Hepatocyte (in vitro differentiated cells): ENCODE measurements at regions not wholly inside any gene's neighbourhood (a gene's known extent, or its start where the extent isn't known, plus 50 kb on each side); places are given as distances from the start of the nearest gene placed in this dataset.

ENCODE experiments used
- DNase-seq: peaks from one replicate; pipeline ENCODE4 v3.0.0-alpha.2; 2016; ENCODE audit warnings: low spot score
- H2AFZ ChIP-seq: fragments of 200-600 bp; sonication (generic); 2 replicates; pipeline ENCODE4 v1.6.0; 2016; ENCODE audit warnings: antibody characterized with exemption, mild to moderate bottlenecking
- H3K27ac ChIP-seq: fragments of 200-600 bp; sonication (generic); 2 replicates; pipeline ENCODE4 v1.5.1; 2016; ENCODE audit warnings: mild to moderate bottlenecking
- H3K27me3 ChIP-seq: fragments of 200-600 bp; sonication (generic); 2 replicates; pipeline ENCODE4 v1.6.1; 2016
- H3K36me3 ChIP-seq: fragments of 200-600 bp; sonication (generic); replicated peaks from 2 replicates; pipeline ENCODE4 v1.5.1; 2016; ENCODE audit warnings: low read depth; ENCODE audit not compliant: insufficient read depth
- H3K4me1 ChIP-seq: fragments of 200-600 bp; sonication (generic); 2 replicates; pipeline ENCODE4 v1.5.1; 2016; ENCODE audit warnings: mild to moderate bottlenecking, moderate library complexity; ENCODE audit not compliant: insufficient read depth
- H3K4me2 ChIP-seq: fragments of 200-600 bp; sonication (generic); 2 replicates; pipeline ENCODE4 v1.6.0; 2016
- H3K4me3 ChIP-seq: fragments of 200-600 bp; sonication (generic); 2 replicates; pipeline ENCODE4 v1.5.1; 2016; ENCODE audit warnings: mild to moderate bottlenecking
- H3K79me2 ChIP-seq: fragments of 200-600 bp; sonication (generic); 2 replicates; pipeline ENCODE4 v1.6.0; 2017; ENCODE audit warnings: mild to moderate bottlenecking
- H3K9me2 ChIP-seq: fragments of 200-600 bp; sonication (generic); replicated peaks from 2 replicates; pipeline ENCODE4 v1.6.0; 2017; ENCODE audit warnings: mild to moderate bottlenecking; ENCODE audit not compliant: insufficient read depth
- H3K9me3 ChIP-seq: fragments of 200-600 bp; sonication (generic); 2 replicates; pipeline ENCODE4 v1.5.1; 2016; ENCODE audit warnings: low read depth, mild to moderate bottlenecking
- H4K20me1 ChIP-seq: fragments of 200-600 bp; sonication (generic); 2 replicates; pipeline ENCODE4 v1.6.0; 2016; ENCODE audit warnings: mild to moderate bottlenecking; ENCODE audit not compliant: insufficient read depth, poor library complexity, severe bottlenecking
- CTCF ChIP-seq: fragments of 200-600 bp; sonication (generic); IDR thresholded peaks from 2 replicates; pipeline ENCODE4 v1.5.1; 2016; ENCODE audit warnings: antibody characterized with exemption, mild to moderate bottlenecking; ENCODE audit not compliant: poor library complexity
- EZH2 ChIP-seq: fragments of 200-600 bp; sonication (generic); IDR thresholded peaks from 2 replicates; pipeline ENCODE4 v1.6.1; 2016; ENCODE audit warnings: antibody characterized with exemption, mild to moderate bottlenecking, borderline replicate concordance
- EZH2phosphoT487 ChIP-seq: fragments of 200-600 bp; sonication (generic); IDR thresholded peaks from one replicate; pipeline ENCODE4 v1.6.1; 2018; ENCODE audit warnings: antibody characterized with exemption, mild to moderate bottlenecking, low read depth, moderate library complexity; ENCODE audit not compliant: unreplicated experiment, severe bottlenecking
- WGBS: methylation state at CpG from one replicate; pipeline ENCODE4 v1.1.6; 2016; ENCODE audit warnings: low lambda C conversion rate; ENCODE audit errors: missing lambda C conversion rate; 5-methylcytosine and 5-hydroxymethylcytosine counted together

GRCh38 chr9:79176014-79176697 is 395.6 kb upstream of the TLE4 start:
- H3K36me3 ChIP-seq = no peaks in the 10 kb centered on the region
- H3K4me3 ChIP-seq = no peak overlapping the region
- no peak overlapping the region for H3K4me2 ChIP-seq
- DNase-seq = no peak
- 61% methylated on average over 4 of the region's 4 CpGs for WGBS
- H3K9me3 ChIP-seq = no peaks in the 10 kb centered on the region
- no peaks in the 10 kb centered on the region for H3K4me1 ChIP-seq
- no peaks in the 10 kb centered on the region for H4K20me1 ChIP-seq
- H3K27ac ChIP-seq = no peak overlapping the region
- TF ChIP-seq EZH2phosphoT487 (no peak), EZH2 (no peak), CTCF (no peak)
- H3K79me2 ChIP-seq = no peaks in the 10 kb centered on the region
- H3K9me2 ChIP-seq = no peaks in the 10 kb centered on the region
- H2AFZ ChIP-seq = no peak overlapping the region
- no peaks in the 10 kb centered on the region for H3K27me3 ChIP-seq

DNA sequence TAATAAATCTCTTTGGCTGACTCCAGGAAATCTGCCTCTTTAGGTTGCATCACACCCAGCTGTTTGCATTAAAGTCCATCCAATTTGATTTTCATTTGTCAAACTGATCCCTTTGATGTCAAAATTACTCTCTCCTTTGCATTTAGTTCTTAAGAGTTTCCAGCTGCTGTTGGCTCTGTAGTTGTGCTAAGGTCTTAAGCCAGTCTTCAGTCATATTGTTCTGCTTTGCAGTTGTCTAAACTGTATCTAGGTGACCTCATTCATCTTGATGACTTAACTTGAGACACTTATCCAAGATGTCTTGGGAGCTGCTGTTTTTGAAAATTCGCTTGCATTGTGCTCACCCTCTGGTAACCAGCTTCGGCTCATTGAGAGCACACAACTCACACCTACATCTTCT is 386.9 kb upstream of the TLE4 start:
- no peak overlapping the region for H3K4me3 ChIP-seq
- H3K9me2 ChIP-seq = no peaks in the 10 kb centered on the region
- no peak overlapping the region for H3K27ac ChIP-seq
- no peaks in the 10 kb centered on the region for H4K20me1 ChIP-seq
- no peaks in the 10 kb centered on the region for H3K79me2 ChIP-seq
- H3K4me1 ChIP-seq = peaks cover 6% of the 10 kb centered on the region
- DNase-seq = no peak
- no peak overlapping the region for H2AFZ ChIP-seq
- H3K4me2 ChIP-seq = no peak overlapping the region
- TF ChIP-seq CTCF (no peak), EZH2phosphoT487 (no peak), EZH2 (no peak)
- H3K27me3 ChIP-seq = no peaks in the 10 kb centered on the region
- 68% methylated on average over 2 of the region's 2 CpGs for WGBS
- H3K36me3 ChIP-seq = no peaks in the 10 kb centered on the region
- H3K9me3 ChIP-seq = no peaks in the 10 kb centered on the region

- Histone ChIP-seq H3K4me2 (no peak overlapping the region), H4K20me1 (no peaks in the 10 kb centered on the region), H2AFZ (no peak overlapping the region), H3K27ac (no peak overlapping the region), H3K36me3 (no peaks in the 10 kb centered on the region), H3K27me3 (no peaks in the 10 kb centered on the region), H3K9me3 (no peaks in the 10 kb centered on the region), H3K9me2 (no peaks in the 10 kb centered on the region), H3K4me3 (no peak overlapping the region), H3K4me1 (peaks cover 9% of the 10 kb centered on the region), H3K79me2 (no peaks in the 10 kb centered on the region)
- DNase-seq = no peak
- TF ChIP-seq CTCF (no peak), EZH2 (no peak), EZH2phosphoT487 (no peak)
Measured at GRCh38 chr9:79185866-79186265, 385.9 kb upstream of the TLE4 start.

GRCh38 chr9:79189511-79189924 is 382.2 kb upstream of the TLE4 start:
- no peak for DNase-seq
- TF ChIP-seq EZH2 (no peak), CTCF (no peak), EZH2phosphoT487 (no peak)
- H3K4me1 ChIP-seq = peaks cover 9% of the 10 kb centered on the region
- no peaks in the 10 kb centered on the region for H3K79me2 ChIP-seq
- H4K20me1 ChIP-seq = no peaks in the 10 kb centered on the region
- no peaks in the 10 kb centered on the region for H3K27me3 ChIP-seq
- no peak overlapping the region for H3K4me3 ChIP-seq
- 34% methylated on average over 3 of the region's 3 CpGs for WGBS
- no peaks in the 10 kb centered on the region for H3K9me3 ChIP-seq
- H3K27ac ChIP-seq = no peak overlapping the region
- H3K9me2 ChIP-seq = no peaks in the 10 kb centered on the region
- no peaks in the 10 kb centered on the region for H3K36me3 ChIP-seq
- no peak overlapping the region for H2AFZ ChIP-seq
- H3K4me2 ChIP-seq = no peak overlapping the region
